SIG-M5 treated with dmso at 0.1 percent for 504 hours (cell line): ENCODE measurements at regions not wholly inside any gene's neighbourhood (a gene's known extent, or its start where the extent isn't known, plus 50 kb on each side); places are given as distances from the start of the nearest gene placed in this dataset.
"Not testable (repeated sequence)": the region's sequence is repeated elsewhere in the genome, so short reads cannot be mapped to it uniquely, and the experiment has no call there.

Experiments used
- DNase-seq: peaks from one replicate; lab custom pipeline; 2025; ENCODE audit not compliant: unreplicated experiment; lab: John Stamatoyannopoulos, UW

GRCh38 chr3:30457726-30458125 lies 148.7 kb upstream of the TGFBR2 start:
- no peak for DNase-seq

- DNase-seq = no peak
These were observed 147.8 kb upstream of the TGFBR2 start for GRCh38 chr3:30458376-30459171.

GRCh38 chr3:30461311-30461710 lies 145.1 kb upstream of the TGFBR2 start:
- DNase-seq = no peak

DNA sequence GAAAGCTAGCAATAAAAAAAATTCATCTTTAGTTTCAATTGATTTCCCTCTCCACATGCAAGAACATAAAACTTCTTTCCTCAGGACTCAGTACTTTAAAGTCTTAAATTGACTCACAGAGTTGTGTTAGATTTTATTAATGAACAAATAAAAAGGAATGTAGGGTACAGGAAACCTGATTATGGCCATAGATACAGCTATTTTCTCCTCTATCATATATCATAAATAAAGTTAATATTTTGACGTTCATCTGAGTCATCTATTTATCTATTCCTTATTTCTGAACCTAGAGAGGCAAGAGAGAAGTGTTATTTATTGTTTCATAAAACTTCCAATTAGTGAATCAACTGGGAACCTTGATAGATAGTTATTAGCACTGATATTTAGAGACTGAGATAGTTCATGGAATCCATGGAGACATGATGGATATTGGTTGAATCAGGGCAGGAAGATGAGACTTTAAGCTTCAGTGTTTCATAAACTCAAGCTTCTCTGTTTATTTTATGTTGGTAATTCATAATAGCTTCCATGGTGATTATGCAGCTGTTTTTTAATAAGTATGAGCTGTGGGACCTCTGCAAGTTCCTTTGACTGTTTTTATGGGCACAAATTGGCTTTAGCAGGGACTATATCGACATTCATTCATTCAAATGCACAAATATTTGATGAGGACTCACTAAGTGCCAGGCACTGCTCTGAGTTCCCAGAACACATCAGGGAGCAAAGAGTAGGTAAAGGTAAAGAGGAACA lies 143.5 kb upstream of the TGFBR2 start:
- DNase-seq = no peak

DNA sequence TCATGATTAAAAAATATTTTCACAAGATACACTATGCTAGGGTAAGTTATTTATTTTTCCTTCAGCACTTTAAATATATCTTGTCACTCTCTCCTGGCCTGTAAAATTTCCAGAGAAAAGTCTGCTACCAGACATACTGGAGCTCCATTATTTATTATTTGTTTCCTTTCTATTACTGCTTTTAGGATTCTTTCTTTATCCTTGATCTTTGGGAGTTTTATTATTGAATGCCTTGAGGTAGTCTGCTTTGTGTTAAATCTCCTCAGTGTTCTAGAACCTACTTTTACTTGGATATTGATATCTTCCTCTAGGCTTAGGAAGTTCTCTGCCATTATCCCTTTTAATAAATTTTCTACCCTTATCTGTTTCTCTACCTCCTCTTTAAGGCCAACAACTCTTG lies 142.0 kb upstream of the TGFBR2 start:
- no peak for DNase-seq

DNA sequence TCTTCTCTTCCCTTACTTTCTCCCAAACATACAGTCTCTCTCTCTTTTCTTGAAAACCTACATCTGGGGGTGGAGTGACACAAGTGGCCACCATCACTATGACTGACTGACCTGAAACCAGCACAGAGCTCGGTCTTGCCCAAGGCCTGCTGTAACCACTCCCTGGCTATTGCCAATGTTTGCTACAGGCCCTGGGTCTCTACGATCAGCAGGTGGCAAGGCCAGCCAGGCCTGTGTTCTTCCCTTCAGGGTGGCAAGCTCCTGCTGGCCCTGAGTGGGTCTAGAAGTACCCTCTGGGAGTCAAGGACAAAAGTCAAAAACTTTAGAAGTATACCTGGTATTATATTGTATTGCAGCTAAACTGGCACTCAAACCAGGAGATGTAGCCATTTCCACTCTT lies 140.9 kb upstream of the TGFBR2 start:
- DNase-seq = no peak

DNA sequence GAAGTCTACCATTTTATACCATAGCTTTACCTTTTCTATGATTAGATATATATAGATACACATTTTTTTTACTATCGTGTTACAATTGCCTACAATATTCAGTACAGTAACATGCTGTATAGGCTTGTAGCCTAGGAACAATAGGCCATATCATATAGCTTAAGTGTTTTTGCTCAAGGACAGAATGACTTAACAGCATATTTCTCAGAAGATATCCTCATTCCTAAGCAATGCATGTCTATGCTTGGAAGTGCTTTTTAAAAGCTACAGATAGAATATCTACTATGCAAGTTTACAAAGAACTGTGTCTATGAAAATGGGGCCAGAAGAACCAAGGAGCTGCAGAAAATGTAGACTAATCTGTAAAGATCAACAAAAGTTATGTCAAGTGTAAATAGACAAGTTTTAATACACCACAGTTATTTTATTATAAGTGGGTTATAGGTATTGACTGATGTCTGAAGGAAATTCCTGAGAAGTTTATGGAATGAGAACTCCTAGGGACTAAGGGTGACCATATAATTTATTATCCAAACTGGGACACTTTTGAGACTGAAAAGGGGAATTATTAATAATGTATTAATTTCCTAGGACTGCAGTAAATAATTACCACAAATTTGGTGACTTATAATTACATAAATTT lies 138.7 kb upstream of the TGFBR2 start:
- DNase-seq = no peak

DNA sequence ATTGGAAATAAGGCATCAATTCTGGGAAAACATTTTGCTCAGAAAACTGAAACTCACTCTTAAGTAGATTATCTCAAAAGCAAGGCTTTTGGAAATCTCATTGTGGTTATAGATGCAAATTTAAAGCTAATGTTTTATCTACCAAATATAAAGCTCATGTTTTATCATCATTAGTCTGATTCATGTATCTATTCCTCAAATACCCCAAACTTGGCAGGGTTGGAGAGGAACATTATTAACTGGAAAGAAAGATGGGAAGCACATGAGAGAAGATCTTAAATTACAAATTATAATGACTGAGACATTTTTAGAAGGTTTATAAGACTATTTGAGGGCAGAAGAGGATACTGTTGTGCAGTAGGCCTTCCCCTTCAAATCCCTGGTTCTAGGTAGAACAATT lies 137.3 kb upstream of the TGFBR2 start:
- DNase-seq = no peak

GRCh38 chr3:30470496-30470895 lies 135.9 kb upstream of the TGFBR2 start:
- no peak for DNase-seq

DNA sequence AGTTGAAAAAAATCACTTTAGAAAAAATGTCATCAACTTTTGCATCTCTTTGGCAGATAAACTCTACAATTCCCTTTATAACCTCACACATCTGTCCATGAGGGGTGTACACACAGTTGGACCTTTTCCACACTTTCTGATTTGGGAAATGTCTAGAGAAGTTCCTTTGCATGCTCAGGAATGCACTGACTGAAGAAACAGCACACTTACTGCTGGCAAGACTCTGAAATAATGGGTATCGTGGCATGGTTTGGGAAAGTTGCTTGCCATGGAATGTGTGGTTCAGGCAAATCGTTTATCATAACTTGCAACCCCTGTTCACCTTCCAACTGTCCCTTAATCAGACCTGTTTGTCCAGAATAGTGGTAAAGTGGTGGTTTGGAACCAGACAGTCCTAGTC lies 135.3 kb upstream of the TGFBR2 start:
- no peak for DNase-seq

DNA sequence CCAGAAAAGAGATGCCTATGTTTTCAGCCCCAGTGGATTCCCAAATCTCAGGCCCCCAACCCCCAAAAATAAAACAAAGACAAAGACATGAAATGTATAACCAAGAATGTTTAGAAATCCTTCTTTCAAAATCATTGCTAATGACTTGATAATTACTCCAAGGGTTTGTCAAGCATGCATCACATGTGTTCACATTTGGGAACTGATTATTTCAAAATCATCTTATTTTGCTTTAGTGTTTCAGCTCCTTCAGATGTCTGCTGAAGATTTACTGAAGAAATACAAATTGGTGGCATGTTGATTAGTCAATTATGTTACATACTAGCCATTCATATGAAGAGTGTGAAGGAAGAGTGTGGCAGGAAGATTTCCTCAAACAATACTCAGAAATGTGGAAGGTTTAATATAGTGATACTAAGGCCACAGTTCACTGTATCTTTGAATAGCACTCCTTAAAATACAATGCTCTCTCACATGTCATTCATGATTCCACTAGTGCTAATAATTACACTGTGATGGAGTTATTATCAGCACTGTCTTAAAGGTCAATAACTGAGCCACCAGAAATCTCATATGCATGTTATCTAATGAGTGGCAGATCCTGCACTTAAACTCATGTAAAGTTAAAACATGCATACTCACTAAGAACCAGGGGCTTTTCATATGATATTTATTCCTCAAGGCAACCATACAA lies 134.5 kb upstream of the TGFBR2 start:
- no peak for DNase-seq

DNA sequence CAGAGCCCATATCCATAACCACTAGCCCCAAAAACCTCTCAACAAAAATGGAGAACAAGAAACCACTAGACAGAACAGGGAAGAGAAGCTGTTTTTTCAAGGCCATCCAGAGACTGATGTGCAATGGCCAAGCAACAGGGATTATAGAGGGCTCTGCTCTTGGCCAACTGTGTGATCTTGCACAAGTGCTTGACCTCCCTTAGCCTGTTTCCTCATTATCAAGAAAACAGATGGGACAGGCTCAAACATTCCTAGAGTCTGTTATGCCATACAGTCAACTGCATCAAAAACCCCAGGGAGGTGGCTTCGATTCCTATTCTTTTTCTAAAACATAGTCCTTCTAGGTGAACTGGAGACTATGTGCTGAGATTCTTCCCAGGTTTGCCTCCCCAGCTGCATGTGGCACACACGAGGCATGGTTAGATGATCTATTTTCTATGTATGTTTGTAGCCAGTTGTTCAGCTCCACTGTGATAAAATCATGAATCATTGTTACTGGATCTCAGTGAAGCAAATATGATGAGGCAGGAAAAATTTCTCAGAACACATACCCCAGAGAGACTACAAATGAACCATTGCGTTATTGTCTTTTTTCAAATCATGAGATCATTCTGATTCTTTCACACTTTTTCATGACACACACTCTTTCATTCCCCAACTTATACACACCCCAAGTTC lies 132.9 kb upstream of the TGFBR2 start:
- peak; percentile 67 for DNase-seq

DNA sequence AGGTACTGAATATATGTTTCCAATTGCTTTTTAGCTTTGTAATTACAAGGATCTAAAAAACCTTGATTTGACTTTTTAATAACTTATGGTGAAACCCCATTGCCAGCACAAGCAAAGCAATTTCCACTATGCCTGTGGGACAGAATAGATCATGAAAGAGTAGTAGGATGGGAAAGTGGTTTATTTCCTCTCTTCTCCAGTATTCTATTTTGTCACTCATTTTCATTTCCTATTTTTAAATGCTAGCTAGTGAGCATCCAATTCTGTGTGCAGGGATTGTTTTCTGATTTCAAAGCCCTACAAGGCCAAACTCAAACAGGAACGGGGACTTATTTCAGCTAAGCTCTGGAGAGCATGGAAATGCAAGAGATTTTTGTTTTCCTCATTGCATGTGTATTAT lies 132.0 kb upstream of the TGFBR2 start:
- DNase-seq = peak; percentile 54

GRCh38 chr3:30475038-30475808 lies 131.2 kb upstream of the TGFBR2 start:
- no peak for DNase-seq

DNA sequence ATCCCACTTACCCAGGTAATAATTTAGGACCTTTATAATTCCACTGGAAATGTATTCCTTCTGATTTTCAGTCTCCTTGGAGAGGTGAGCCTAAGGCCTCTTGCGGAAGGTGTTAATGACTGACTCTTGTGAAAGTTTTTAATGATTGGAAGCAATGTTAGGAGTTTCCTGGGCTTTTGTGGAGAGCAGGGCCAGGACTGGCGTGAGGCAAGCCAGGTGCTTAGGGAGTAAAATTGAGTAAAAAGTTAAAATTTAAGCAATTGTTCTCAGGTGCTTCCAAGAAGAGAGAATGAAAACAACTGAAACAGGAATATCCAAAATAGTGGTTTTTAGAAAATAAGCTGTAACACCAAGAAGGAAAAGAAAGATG lies 130.6 kb upstream of the TGFBR2 start:
- DNase-seq = no peak

GRCh38 chr3:30476368-30477084 lies 129.9 kb upstream of the TGFBR2 start:
- DNase-seq = no peak

DNA sequence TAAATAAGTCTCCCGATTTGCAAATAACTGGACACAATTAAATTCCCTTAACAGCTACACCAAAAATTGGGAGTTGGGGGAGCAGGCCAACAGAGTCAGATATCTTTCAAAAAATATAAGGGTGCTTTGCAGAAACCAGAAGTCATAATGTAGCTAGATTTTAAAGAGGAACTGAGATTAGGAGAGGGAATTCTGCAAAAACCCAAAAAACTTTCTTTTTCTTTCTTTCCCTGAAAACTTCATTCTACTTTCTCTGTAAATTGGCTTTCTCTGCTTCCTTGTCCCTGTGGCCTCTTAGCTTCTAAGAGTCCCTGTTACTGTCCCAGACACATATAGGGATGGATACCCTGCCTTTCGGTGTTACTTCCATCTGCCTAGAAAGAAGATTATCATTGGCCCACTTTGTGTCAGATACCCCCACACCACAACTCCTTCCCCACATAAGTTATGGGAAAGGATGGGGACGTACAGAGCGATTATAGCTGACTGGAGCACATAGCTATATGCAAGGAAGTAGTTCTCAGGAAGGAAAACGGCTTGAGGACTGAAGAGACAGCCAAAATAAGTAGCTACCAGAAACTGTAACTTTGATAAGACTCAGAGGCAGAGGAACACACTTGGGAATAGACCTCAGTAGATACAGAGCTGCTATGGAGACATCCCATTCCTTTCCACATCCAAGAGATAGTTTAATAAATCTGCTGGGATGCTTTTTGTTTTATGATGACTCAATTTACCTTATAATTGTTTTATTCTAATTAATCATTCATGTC lies 129.1 kb upstream of the TGFBR2 start:
- no peak for DNase-seq

GRCh38 chr3:30479737-30480136 lies 126.7 kb upstream of the TGFBR2 start:
- not testable (repeated sequence) for DNase-seq

- DNase-seq = not testable (repeated sequence)
These were observed 126.2 kb upstream of the TGFBR2 start for GRCh38 chr3:30480156-30480555.
